ENCODE measurements at regions not wholly inside any gene's neighbourhood (a gene's known extent, or its start where the extent isn't known, plus 50 kb on each side); places are given as distances from the start of the nearest gene placed in this dataset.
"Not testable (repeated sequence)": the region's sequence is repeated elsewhere in the genome, so short reads cannot be mapped to it uniquely, and the experiment has no call there.

- no peak for DNase-seq
Measured at GRCh38 chrX:44096666-44097065, 123.5 kb upstream of the NDP start.

GRCh38 chrX:44094821-44095530 lies 121.8 kb upstream of the NDP start:
- DNase-seq, result no peak

- peak; percentile 84 for DNase-seq
Measured at GRCh38 chrX:44093431-44093830, 120.2 kb upstream of the NDP start.

- no peak for DNase-seq
Measured at GRCh38 chrX:44092778-44093177, 119.6 kb upstream of the NDP start.

GRCh38 chrX:44088510-44089144 lies 115.4 kb upstream of the NDP start:
- no peak for DNase-seq

- DNase-seq, result no peak
Measured at GRCh38 chrX:44085209-44085608, 112.0 kb upstream of the NDP start.

- DNase-seq, result no peak
Measured at GRCh38 chrX:44082829-44083228, 109.6 kb upstream of the NDP start.

- no peak for DNase-seq
Measured at GRCh38 chrX:44080083-44080482, 106.9 kb upstream of the NDP start.

- peak; percentile 56 for DNase-seq
Measured at GRCh38 chrX:44072631-44073030, 99.4 kb upstream of the NDP start.

GRCh38 chrX:44071847-44072551 lies 98.8 kb upstream of the NDP start:
- peak; percentile 86 for DNase-seq

GRCh38 chrX:44071070-44071645 lies 98.0 kb upstream of the NDP start:
- peak; percentile 87 for DNase-seq

- no peak for DNase-seq
Measured at GRCh38 chrX:44068043-44068442, 94.9 kb upstream of the NDP start.

GRCh38 chrX:44063606-44064005 lies 90.4 kb upstream of the NDP start:
- no peak for DNase-seq

GRCh38 chrX:44062840-44063239 lies 89.7 kb upstream of the NDP start:
- no peak for DNase-seq

- no peak for DNase-seq
Measured at GRCh38 chrX:44061968-44062614, 88.9 kb upstream of the NDP start.

- DNase-seq, result peak; percentile 11
Measured at GRCh38 chrX:44060221-44060620, 87.0 kb upstream of the NDP start.

- DNase-seq, result no peak
Measured at GRCh38 chrX:44058339-44058738, 85.1 kb upstream of the NDP start.

- no peak for DNase-seq
Measured at GRCh38 chrX:44055638-44056037, 82.4 kb upstream of the NDP start.

- DNase-seq, result no peak
Measured at GRCh38 chrX:44054863-44055601, 81.8 kb upstream of the NDP start.

GRCh38 chrX:44045106-44045505 lies 71.9 kb upstream of the NDP start:
- DNase-seq, result not testable (repeated sequence)

- no peak for DNase-seq
Measured at GRCh38 chrX:44043496-44043895, 70.3 kb upstream of the NDP start.

GRCh38 chrX:44042751-44043150 lies 69.6 kb upstream of the NDP start:
- DNase-seq, result peak; percentile 47

- no peak for DNase-seq
Measured at GRCh38 chrX:44042116-44042515, 68.9 kb upstream of the NDP start.

Measured in NCI-H446 treated with DMSO at 0.1 percent for 48 hours (cell line).